GM12874 (cell line): ENCODE measurements at regions not wholly inside any gene's neighbourhood (a gene's known extent, or its start where the extent isn't known, plus 50 kb on each side); places are given as distances from the start of the nearest gene placed in this dataset.

Experiments
- TF ChIP-seq, protein P1 (sequence below): IDR thresholded peaks from 2 replicates; pipeline ENCODE4 v1.5.1; 2011; ENCODE audit warnings: low read depth, mild to moderate bottlenecking, control low read depth, low read length, moderate library complexity; ENCODE audit not compliant: insufficient read depth

DNA sequence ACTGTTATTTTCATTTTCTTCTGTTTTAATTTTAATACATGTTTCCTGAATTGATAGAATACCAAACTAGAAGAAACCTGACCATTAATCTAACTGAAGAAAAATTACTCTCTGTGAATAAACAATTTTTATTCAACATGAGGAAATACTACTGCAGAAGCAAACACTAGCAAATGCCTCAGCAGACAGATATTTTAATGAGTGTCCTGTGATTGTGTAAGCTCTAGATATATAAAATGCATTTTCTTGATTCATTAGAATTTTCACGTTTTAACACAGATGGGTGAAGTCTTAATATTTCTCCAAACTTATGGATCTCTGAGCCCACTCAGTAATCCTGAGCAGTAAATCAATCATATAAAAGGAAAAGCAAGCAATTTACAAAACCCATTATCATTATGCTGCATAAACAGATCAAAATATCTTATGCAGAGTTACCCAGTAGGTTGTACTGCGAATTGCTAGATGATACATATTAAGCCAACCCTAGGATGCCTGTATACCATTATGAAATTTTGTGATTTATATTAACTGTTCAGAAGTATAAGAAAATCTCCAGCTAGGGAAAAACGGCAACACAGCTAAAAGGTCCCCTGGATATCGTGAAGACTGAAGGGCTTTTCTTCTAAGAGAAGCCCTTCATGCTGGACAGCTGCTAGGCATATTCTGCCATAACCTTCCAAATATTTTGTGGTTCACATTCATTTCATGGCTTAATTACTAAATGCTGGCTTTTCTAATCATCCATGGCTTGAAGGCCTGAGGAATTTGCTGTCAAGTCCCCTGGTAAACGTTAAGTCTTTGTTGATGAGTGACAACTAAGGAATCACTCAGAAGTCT, 157.7 kb upstream of the TGFBR2 start:
- TF ChIP-seq, protein P1, sequence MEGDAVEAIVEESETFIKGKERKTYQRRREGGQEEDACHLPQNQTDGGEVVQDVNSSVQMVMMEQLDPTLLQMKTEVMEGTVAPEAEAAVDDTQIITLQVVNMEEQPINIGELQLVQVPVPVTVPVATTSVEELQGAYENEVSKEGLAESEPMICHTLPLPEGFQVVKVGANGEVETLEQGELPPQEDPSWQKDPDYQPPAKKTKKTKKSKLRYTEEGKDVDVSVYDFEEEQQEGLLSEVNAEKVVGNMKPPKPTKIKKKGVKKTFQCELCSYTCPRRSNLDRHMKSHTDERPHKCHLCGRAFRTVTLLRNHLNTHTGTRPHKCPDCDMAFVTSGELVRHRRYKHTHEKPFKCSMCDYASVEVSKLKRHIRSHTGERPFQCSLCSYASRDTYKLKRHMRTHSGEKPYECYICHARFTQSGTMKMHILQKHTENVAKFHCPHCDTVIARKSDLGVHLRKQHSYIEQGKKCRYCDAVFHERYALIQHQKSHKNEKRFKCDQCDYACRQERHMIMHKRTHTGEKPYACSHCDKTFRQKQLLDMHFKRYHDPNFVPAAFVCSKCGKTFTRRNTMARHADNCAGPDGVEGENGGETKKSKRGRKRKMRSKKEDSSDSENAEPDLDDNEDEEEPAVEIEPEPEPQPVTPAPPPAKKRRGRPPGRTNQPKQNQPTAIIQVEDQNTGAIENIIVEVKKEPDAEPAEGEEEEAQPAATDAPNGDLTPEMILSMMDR: no peak

- TF ChIP-seq, protein P1: no peak
Measured at GRCh38 chr3:30449290-30449632, 157.1 kb upstream of the TGFBR2 start.

DNA sequence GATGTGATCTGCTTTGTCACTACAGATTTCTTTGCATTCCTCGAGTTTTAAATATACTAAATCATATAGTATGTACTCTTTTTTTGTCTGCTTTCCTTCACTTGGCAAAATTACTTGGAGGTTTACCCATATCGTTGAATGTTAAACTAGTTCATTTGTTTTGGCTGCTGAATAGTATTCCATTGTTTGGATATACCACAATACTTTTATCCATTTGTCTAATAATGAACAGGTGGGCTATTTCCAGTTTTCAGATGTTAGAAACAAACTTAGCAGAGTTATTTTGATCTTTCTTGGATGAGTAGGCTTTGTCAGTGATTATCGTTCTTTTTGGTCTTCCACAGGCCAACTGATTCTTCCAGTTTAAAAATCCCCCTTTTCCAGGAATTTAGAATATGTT, 154.0 kb upstream of the TGFBR2 start:
- TF ChIP-seq, protein P1: no peak

DNA sequence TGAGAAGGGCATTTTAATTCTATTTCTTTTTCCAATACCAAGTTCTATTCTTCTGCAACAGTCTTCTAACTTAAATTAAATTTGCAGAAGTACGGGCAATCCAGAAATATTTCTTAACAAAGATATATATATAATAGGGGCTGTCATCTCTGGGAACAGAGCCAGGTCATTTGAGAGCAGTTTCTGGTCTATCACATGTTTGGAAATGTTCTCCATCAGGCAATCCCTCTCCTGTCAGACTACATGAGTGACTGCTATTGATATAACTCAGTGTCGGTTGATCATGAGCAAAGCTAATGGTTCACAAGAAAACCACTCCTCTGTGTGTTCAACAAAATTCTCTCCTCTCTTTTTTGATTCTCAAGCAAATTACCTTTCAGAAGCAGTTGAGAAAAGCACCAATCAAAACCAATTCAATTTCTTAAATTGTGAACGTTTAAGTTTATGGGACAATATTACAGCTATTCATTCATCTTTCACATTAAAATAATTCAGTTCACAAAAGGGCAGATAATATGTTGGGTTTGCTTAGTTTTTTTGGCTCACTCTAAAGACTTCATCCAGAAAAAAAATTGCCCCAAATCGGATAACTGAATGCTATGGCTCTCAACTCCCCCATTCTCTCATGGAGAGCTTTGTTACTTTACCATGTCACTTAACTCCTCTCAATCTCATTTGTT, 152.9 kb upstream of the TGFBR2 start:
- TF ChIP-seq, protein P1: no peak

- TF ChIP-seq, protein P1: no peak
Measured at GRCh38 chr3:30454636-30455035, 151.8 kb upstream of the TGFBR2 start.

GRCh38 chr3:30455840-30456239, 150.6 kb upstream of the TGFBR2 start:
- TF ChIP-seq, protein P1: no peak

DNA sequence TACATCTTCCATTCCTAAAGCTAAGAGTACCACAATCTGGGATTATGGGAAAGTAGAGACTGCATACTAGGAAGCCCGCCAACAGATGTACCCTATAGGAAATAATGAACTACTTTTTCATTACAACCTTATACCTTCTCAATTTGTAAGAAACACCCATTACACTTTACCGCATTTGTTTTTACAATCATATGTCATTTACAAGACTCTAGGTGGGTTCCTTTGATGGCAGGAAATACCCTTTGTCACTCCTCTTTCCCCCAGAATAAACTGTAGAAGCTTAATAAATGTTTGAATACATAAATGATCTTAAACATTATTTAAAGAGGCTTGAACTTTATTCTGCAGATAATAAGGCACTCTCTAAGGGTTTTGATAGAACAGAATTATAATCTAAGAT, 150.1 kb upstream of the TGFBR2 start:
- TF ChIP-seq, protein P1: no peak
